ENCODE measurements at regions not wholly inside any gene's neighbourhood (a gene's known extent, or its start where the extent isn't known, plus 50 kb on each side); places are given as distances from the start of the nearest gene placed in this dataset.

DNA sequence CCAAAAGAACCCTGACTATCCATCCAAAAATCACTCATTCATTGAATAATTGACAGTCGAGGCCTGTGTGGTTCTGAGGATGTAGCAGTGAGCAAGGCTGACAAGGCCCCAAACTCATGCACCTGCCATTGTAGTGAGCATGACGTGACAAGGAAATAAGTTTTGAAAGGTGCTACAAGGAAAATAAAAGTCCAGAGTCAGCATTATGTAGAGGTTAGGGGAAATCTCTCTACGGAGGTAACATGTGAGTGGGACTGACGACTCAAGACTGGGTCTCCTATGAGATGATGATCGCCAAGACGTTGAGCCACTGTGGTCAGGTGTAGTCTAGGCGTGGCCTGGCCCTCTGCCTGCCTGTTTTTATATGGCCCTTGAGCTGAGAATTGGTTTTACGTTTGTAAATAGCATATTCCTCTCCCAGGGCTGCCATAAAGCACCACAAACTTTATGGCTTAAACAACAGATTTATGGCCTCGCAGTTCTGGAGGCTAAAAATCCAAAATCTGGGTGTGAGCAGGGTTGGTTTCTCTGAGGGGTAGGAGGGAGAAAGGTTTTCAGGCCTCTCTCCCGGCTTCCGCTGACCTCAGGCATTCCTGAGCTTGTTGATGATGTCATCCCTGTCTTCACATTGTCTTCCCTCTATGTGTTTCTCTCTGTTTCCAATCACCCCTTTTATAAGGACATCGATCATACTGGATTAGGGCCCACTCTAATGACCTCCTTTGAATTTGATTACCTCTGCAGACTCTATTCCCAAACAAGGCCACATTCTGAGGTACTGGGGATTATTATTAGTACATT is 206.4 kb upstream of the EGFLAM start:
- intact Hi-C loops (cut with DNase I), result no loop called here
- no peak for ATAC-seq
- no peak for DNase-seq (ENCODE audit: missing footprints)

GRCh38 chr5:38048400-38048799 is 208.6 kb upstream of the GDNF start:
- intact Hi-C loops (cut with DNase I), result no loop called here
- no peak for ATAC-seq
- DNase-seq (ENCODE audit: missing footprints), result no peak

DNA sequence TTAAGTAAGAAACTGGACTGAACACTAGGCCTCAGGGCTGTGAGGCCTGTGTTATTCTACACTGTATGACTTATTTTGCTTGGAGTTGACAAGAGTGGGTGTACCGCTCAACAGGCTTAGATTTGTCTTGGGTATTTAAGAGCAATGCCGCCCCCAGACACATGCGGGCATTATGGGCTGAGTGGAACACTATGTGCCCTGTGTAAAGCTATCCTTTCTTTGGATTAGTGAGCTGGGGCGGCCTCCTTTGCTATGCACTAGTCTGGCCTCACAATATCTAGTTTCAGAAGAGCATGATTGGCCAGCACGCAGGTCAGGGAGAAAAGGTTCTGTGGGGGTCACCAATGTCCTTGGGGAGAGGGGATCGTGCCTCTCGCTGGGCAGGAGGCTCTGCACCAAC is 206.3 kb upstream of the GDNF start:
- no peak for ATAC-seq
- intact Hi-C loops (cut with DNase I), result no loop called here
- no peak for DNase-seq (ENCODE audit: missing footprints)

GRCh38 chr5:38045446-38045845 is 205.6 kb upstream of the GDNF start:
- DNase-seq (ENCODE audit: missing footprints), result no peak
- ATAC-seq, result no peak
- intact Hi-C loops (cut with DNase I), result no loop called here

DNA sequence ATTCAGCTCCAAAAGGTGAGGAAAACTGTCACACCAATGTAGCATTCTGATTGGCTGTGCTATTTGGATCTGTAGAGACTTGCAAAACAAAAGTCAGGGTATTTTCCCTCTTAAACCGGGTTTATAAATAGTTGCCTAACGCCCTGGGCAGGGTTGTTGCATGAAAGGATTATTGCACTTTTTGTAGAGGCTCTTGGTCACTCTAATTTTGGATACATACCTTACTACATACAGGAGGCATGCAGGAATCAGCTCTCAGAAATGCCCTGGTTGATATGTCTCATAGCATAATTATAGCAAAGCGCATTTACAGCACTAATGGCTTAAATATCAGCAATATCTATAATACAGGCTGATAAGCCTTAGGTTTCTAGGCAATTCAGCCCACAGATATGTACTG is 200.0 kb upstream of the GDNF start:
- intact Hi-C loops (cut with DNase I), result no loop called here
- DNase-seq (ENCODE audit: missing footprints) (no peak), ATAC-seq (no peak)

- intact Hi-C loops (cut with DNase I), result no loop called here
- ATAC-seq (no peak), DNase-seq (ENCODE audit: missing footprints) (no peak)
These were observed 199.2 kb upstream of the GDNF start for GRCh38 chr5:38039091-38039490.

DNA sequence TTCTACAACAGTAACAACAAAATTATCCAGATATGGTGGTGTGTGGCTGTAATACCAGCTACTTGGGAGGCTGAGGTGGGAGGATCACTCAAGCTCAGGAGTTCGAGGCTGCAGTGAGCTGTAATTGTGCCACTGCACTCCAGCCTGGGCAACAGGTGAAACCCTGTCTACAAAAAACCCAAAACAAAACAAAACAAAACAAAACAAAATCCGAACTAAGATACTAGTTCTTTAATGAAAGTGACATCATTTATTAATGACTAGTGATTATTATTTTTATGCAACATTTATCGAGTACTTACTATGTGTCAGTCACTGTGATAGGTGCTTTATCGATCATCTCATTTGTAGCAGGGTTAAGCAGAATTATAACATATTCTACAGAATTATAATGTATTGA is 196.9 kb upstream of the GDNF start:
- ATAC-seq (no peak), DNase-seq (ENCODE audit: missing footprints) (no peak)
- intact Hi-C loops (cut with DNase I), result no loop called here

DNA sequence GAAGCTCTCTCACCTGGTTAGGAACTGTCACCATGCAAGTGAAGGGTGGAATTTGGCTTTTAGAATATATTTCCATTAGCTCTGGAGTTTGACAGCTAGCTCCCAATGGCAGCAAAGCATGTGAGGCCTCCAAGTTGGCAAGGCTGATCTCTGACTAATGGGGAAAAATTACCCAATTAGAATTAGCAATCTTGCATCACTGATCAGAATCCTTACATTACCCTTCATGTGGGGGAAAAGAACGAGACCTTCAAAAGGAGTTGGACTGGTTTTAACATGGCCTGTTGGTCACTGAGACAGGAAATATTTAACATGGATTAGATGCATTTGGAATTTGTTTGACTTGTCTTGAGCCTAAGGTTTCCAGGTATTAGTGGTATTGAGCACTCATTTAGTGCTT is 192.3 kb upstream of the GDNF start:
- intact Hi-C loops (cut with DNase I), result no loop called here
- ATAC-seq (no peak), DNase-seq (ENCODE audit: missing footprints) (no peak)

DNA sequence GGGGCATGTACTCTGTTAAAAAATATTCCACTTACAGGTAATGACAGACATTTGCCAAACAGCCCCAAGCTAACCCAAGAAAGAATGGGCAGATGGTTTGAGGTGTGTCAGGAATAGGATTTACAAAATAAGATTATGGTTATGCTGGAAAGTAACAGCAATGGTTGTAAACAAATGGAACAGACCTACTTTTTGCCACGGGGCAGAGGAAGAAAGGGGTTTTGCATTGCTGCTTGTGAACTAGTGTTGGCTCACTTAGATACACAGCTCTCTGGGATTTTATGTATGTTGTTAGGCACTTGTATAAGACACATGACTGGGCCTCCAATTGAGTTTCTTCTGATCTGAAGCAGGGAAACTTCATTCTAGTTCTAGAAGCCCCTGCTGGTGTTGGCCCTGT is 191.5 kb upstream of the GDNF start:
- no peak for ATAC-seq
- DNase-seq (ENCODE audit: missing footprints), result no peak
- intact Hi-C loops (cut with DNase I), result no loop called here

- no peak for ATAC-seq
- intact Hi-C loops (cut with DNase I), result no loop called here
- no peak for DNase-seq (ENCODE audit: missing footprints)
These were observed 189.7 kb upstream of the GDNF start for GRCh38 chr5:38029397-38030065.

- DNase-seq (ENCODE audit: missing footprints) (no peak), ATAC-seq (no peak)
- intact Hi-C loops (cut with DNase I), result no loop called here
These were observed 184.0 kb upstream of the GDNF start for GRCh38 chr5:38023799-38024198.

GRCh38 chr5:38023371-38023770 is 183.5 kb upstream of the GDNF start:
- DNase-seq (ENCODE audit: missing footprints), result no peak
- intact Hi-C loops (cut with DNase I), result no loop called here
- no peak for ATAC-seq

- intact Hi-C loops (cut with DNase I), result no loop called here
- no peak for ATAC-seq
- no peak for DNase-seq (ENCODE audit: missing footprints)
These were observed 182.8 kb upstream of the GDNF start for GRCh38 chr5:38022631-38023030.

DNA sequence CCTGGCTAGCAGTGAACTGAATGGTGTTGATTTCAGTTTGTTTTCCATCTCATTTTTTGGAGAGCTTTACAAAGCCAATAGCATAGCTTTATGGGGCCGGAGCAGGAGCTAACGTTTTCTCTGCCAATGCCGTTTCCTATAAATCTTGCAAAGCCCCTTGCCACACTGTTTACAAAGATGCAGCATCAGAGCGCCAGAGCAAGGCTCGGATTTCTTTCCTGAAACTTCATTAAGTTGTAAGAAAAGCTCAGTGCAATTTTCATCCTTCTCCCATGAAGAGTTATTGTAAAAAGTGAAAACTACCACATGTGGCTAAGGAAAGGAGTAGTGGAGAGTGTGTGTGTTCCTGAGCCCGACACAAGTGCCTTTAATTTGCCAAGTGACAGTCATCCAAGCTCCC is 178.2 kb upstream of the GDNF start:
- DNase-seq (ENCODE audit: missing footprints), result no peak
- ATAC-seq, result no peak
- intact Hi-C loops (cut with DNase I), result no loop called here

DNA sequence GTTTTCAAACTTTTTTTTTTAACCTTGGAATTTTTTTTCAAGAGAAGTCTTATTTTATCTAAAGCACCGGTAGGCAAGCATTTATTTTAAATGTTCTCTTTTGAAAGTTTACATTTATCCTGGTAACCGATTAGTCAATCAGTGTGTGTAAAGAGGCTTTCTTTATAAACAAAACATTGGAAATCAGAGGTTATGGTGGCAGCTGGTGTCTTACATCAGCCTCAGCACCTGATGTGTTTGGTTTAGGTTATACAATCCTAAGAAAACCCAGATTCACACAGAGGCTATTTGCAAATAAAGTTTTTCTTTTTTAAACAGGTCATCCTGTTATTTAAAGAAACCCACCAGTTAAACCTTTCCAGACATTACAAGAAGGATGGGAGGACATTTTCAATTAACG is 173.3 kb upstream of the GDNF start:
- ATAC-seq (no peak), DNase-seq (ENCODE audit: missing footprints) (no peak)
- intact Hi-C loops (cut with DNase I), result no loop called here

GRCh38 chr5:38011668-38012188 is 171.9 kb upstream of the GDNF start:
- intact Hi-C loops (cut with DNase I), result no loop called here
- ATAC-seq, result no peak
- no peak for DNase-seq (ENCODE audit: missing footprints)

- intact Hi-C loops (cut with DNase I), result no loop called here
- DNase-seq (ENCODE audit: missing footprints) (no peak), ATAC-seq (no peak)
These were observed 170.0 kb upstream of the GDNF start for GRCh38 chr5:38009749-38010358.

DNA sequence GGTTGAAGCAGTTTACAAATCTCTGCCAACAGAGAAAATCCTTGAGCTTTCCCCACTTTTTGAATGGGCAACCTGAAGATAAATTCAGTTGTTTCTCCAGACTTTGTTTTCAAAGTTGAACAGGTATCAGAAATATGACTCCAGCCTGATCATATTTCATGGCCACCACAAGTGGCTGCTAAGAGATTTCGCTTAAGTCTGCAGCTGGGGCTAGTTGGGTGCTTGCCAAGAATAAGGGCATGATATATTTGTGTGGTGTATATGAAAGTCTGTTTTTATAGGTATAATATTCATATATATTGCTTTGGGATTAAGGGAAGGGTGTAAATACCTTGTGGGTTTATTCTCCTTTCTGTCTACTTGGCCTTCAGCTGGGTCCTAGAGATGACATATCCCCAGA is 168.4 kb upstream of the GDNF start:
- intact Hi-C loops (cut with DNase I), result no loop called here
- DNase-seq (ENCODE audit: missing footprints) (no peak), ATAC-seq (no peak)

GRCh38 chr5:37999593-37999992 is 159.8 kb upstream of the GDNF start:
- ATAC-seq, result no peak

GRCh38 chr5:37996918-37997317 is 157.1 kb upstream of the GDNF start:
- intact Hi-C loops (cut with DNase I), result no loop called here
- ATAC-seq (no peak), DNase-seq (ENCODE audit: missing footprints) (no peak)

More at GRCh38 chr5:37999593-37999992, 159.8 kb upstream of the GDNF start:
- DNase-seq (ENCODE audit: missing footprints), result no peak
- intact Hi-C loops (cut with DNase I), result no loop called here

Measured in Right ventricle myocardium inferior (tissue), 1 donor.